MM.1S (cell line): ENCODE measurements at regions not wholly inside any gene's neighbourhood (a gene's known extent, or its start where the extent isn't known, plus 50 kb on each side); places are given as distances from the start of the nearest gene placed in this dataset.

ENCODE experiments used
- DNase-seq: peaks from one replicate; pipeline ENCODE4 v3.0.0-alpha.2; 2015
- H2AFZ ChIP-seq: fragments of 300-600 bp; sonication (generic); 2 replicates; pipeline ENCODE4 v1.6.0; 2016; ENCODE audit warnings: antibody characterized with exemption, low read length
- H3F3A ChIP-seq: fragments of 300-600 bp; sonication (generic); 2 replicates; pipeline ENCODE4 v1.6.1; 2016; ENCODE audit warnings: mild to moderate bottlenecking, antibody characterized with exemption, low read length, moderate library complexity, mixed read lengths; ENCODE audit not compliant: insufficient read depth
- H3K27ac ChIP-seq: fragments of 300-600 bp; sonication (generic); 2 replicates; pipeline ENCODE4 v1.5.1; 2016; ENCODE audit warnings: mild to moderate bottlenecking, low read length
- H3K27me3 ChIP-seq: fragments of 300-600 bp; sonication (generic); replicated peaks from 2 replicates; pipeline ENCODE4 v1.6.0; 2016; ENCODE audit warnings: low read length; ENCODE audit not compliant: insufficient read depth
- H3K36me3 ChIP-seq: fragments of 300-600 bp; sonication (generic); replicated peaks from 2 replicates; pipeline ENCODE4 v1.6.1; 2016; ENCODE audit warnings: mild to moderate bottlenecking, low read length, mixed read lengths; ENCODE audit not compliant: insufficient read depth
- H3K4me1 ChIP-seq: fragments of 300-600 bp; sonication (generic); 2 replicates; pipeline ENCODE4 v1.6.1; 2016; ENCODE audit warnings: low read length, mixed read lengths
- H3K4me2 ChIP-seq: fragments of 300-600 bp; sonication (generic); 2 replicates; pipeline ENCODE4 v1.6.0; 2016; ENCODE audit warnings: low read depth, low read length
- H3K4me3 ChIP-seq: fragments of 300-600 bp; sonication (generic); 2 replicates; pipeline ENCODE4 v1.5.1; 2016; ENCODE audit warnings: low read length, mixed read lengths
- H3K79me2 ChIP-seq: fragments of 300-600 bp; sonication (generic); 2 replicates; pipeline ENCODE4 v1.6.1; 2016; ENCODE audit warnings: mixed run types, low read length, mixed read lengths
- H3K9ac ChIP-seq: fragments of 300-600 bp; sonication (generic); 2 replicates; pipeline ENCODE4 v1.6.1; 2016; ENCODE audit warnings: low read length, mixed read lengths
- H3K9me2 ChIP-seq: fragments of 300-600 bp; sonication (generic); replicated peaks from 2 replicates; pipeline ENCODE4 v1.6.1; 2016; ENCODE audit warnings: mild to moderate bottlenecking, low read length, mixed read lengths; ENCODE audit not compliant: insufficient read depth
- H3K9me3 ChIP-seq: fragments of 300-600 bp; sonication (generic); replicated peaks from 2 replicates; pipeline ENCODE4 v1.6.1; 2016; ENCODE audit warnings: mild to moderate bottlenecking, low read length, mixed read lengths; ENCODE audit not compliant: insufficient read depth
- H4K20me1 ChIP-seq: fragments of 300-600 bp; sonication (generic); 2 replicates; pipeline ENCODE4 v1.6.1; 2016; ENCODE audit warnings: mild to moderate bottlenecking, low read length, moderate library complexity, mixed read lengths; ENCODE audit not compliant: insufficient read depth
- CTCF ChIP-seq: fragments of 300-600 bp; sonication (generic); IDR thresholded peaks from 2 replicates; pipeline ENCODE4 v1.5.1; 2016; ENCODE audit warnings: antibody characterized with exemption, low read length, mixed read lengths
- EZH2 ChIP-seq: fragments of 300-600 bp; sonication (generic); optimal IDR thresholded peaks from 2 replicates; pipeline ENCODE3; 2017; ENCODE audit warnings: low read depth, mild to moderate bottlenecking, antibody characterized with exemption, low read length, mixed read lengths
- EZH2phosphoT487 ChIP-seq: fragments of 300-600 bp; sonication (generic); IDR thresholded peaks from 2 replicates; pipeline ENCODE4 v1.6.1; 2018; ENCODE audit warnings: antibody characterized with exemption, low read length

DNA sequence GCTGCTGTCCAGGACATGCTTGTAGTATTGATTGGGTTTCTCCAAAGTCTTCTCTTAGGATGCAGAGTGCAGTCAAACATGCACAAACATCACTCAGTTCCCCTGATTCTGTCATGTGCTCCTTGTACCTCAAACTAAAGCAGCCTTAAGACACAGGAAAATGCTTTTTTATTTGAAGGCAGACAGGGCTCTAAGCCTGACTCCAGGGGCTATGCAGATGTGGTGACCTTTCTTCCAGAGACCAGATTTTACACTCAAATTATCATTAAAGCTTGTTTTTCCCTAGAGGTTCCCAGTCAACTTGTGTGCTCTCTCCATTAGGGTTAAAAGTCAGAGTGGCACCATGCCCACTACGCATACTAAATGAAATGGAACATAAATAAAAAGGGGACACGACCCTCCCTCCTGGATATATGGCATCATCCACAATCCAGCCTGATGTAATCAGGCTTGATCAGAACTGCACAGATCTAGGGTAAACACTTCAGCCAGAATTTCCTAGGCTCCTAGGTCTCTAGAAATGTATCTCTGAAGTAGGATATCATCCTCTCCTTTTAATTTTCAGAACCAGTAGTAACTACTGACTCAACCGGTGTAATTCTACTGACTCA lies 771.1 kb downstream of the NR2F1-AS1 start:
- no peak overlapping the region for H3K4me3 ChIP-seq
- TF ChIP-seq EZH2 (no peak), CTCF (no peak), EZH2phosphoT487 (no peak)
- no peak overlapping the region for H3K27ac ChIP-seq
- no peaks in the 10 kb centered on the region for H3K36me3 ChIP-seq
- H3K4me2 ChIP-seq: no peak overlapping the region
- H3K9me2 ChIP-seq: no peaks in the 10 kb centered on the region
- H3K4me1 ChIP-seq: no peaks in the 10 kb centered on the region
- no peaks in the 10 kb centered on the region for H3F3A ChIP-seq
- no peaks in the 10 kb centered on the region for H3K27me3 ChIP-seq
- no peak overlapping the region for H2AFZ ChIP-seq
- no peaks in the 10 kb centered on the region for H3K9me3 ChIP-seq
- H3K79me2 ChIP-seq: no peaks in the 10 kb centered on the region
- no peaks in the 10 kb centered on the region for H4K20me1 ChIP-seq
- no peak overlapping the region for H3K9ac ChIP-seq
- DNase-seq: no peak

GRCh38 chr5:92808474-92808873 lies 772.5 kb downstream of the NR2F1-AS1 start:
- TF ChIP-seq EZH2phosphoT487 (no peak), CTCF (no peak), EZH2 (no peak)
- no peak overlapping the region for H3K4me2 ChIP-seq
- no peaks in the 10 kb centered on the region for H3K36me3 ChIP-seq
- no peaks in the 10 kb centered on the region for H3K9me3 ChIP-seq
- no peaks in the 10 kb centered on the region for H3F3A ChIP-seq
- H3K4me3 ChIP-seq: no peak overlapping the region
- H4K20me1 ChIP-seq: no peaks in the 10 kb centered on the region
- H3K4me1 ChIP-seq: no peaks in the 10 kb centered on the region
- H3K27ac ChIP-seq: no peak overlapping the region
- DNase-seq: no peak
- H3K27me3 ChIP-seq: no peaks in the 10 kb centered on the region
- H3K9me2 ChIP-seq: no peaks in the 10 kb centered on the region
- H2AFZ ChIP-seq: no peak overlapping the region
- no peaks in the 10 kb centered on the region for H3K79me2 ChIP-seq
- H3K9ac ChIP-seq: no peak overlapping the region

- Histone ChIP-seq H3K4me3 (no peak overlapping the region), H3K9me2 (no peaks in the 10 kb centered on the region), H3K27ac (no peak overlapping the region), H4K20me1 (no peaks in the 10 kb centered on the region), H3K9me3 (no peaks in the 10 kb centered on the region), H2AFZ (no peak overlapping the region), H3K79me2 (no peaks in the 10 kb centered on the region), H3K4me2 (no peak overlapping the region), H3K9ac (no peak overlapping the region), H3F3A (no peaks in the 10 kb centered on the region), H3K4me1 (no peaks in the 10 kb centered on the region), H3K27me3 (no peaks in the 10 kb centered on the region), H3K36me3 (no peaks in the 10 kb centered on the region)
- TF ChIP-seq EZH2: no peak
- TF ChIP-seq EZH2phosphoT487: no peak
- TF ChIP-seq CTCF: no peak
- DNase-seq: no peak
Measured at GRCh38 chr5:92807085-92807484, 773.9 kb downstream of the NR2F1-AS1 start.
